RWPE2 (cell line): ENCODE measurements at regions not wholly inside any gene's neighbourhood (a gene's known extent, or its start where the extent isn't known, plus 50 kb on each side); places are given as distances from the start of the nearest gene placed in this dataset.

ENCODE experiments used
- ATAC-seq: fragments of 200-7000 bp; cut with Tn5 transposase; 3 replicates; pipeline ENCODE4 v1.9.1; 2021; ENCODE audit warnings: low read depth
- DNase-seq: peaks from one replicate; pipeline ENCODE4 v3.0.0-alpha.2; 2020; ENCODE audit warnings: low spot score
- H3K27ac ChIP-seq: fragments of 450-650 bp; 2 replicates; pipeline ENCODE4 v1.5.1; 2017; ENCODE audit warnings: mild to moderate bottlenecking; ENCODE audit not compliant: poor library complexity, severe bottlenecking
- H3K27me3 ChIP-seq: fragments of 250-450 bp; sonication (Bioruptor Pico); 2 replicates; pipeline ENCODE4 v1.5.1; 2021; ENCODE audit warnings: mild to moderate bottlenecking, moderate library complexity; ENCODE audit not compliant: insufficient read depth, poor library complexity, severe bottlenecking
- H3K36me3 ChIP-seq: fragments of 250-450 bp; sonication (Bioruptor Pico); 2 replicates; pipeline ENCODE4 v1.5.1; 2020; ENCODE audit warnings: low read depth, mild to moderate bottlenecking, moderate library complexity
- H3K4me1 ChIP-seq: fragments of 250-450 bp; sonication (Bioruptor Pico); 2 replicates; pipeline ENCODE4 v1.5.1; 2021; ENCODE audit warnings: mild to moderate bottlenecking, moderate library complexity; ENCODE audit not compliant: insufficient read depth, poor library complexity, severe bottlenecking
- H3K4me3 ChIP-seq: fragments of 250-450 bp; sonication (Bioruptor Pico); 2 replicates; pipeline ENCODE4 v1.5.1; 2021; ENCODE audit warnings: mild to moderate bottlenecking, moderate library complexity; ENCODE audit not compliant: severe bottlenecking
- H3K9me3 ChIP-seq: fragments of 250-450 bp; sonication (Bioruptor Pico); 2 replicates; pipeline ENCODE4 v1.5.1; 2021; ENCODE audit warnings: mild to moderate bottlenecking, moderate library complexity; ENCODE audit not compliant: severe bottlenecking
- CTCF ChIP-seq: fragments of 450-650 bp; IDR thresholded peaks from one replicate; pipeline ENCODE4 v1.5.1; 2017; ENCODE audit warnings: mild to moderate bottlenecking, moderate library complexity; ENCODE audit not compliant: poor library complexity, severe bottlenecking

GRCh38 chr15:31272558-31273257 lies 53.9 kb upstream of the KLF13 start:
- no peak for ATAC-seq
- no peaks in the 10 kb centered on the region for H3K9me3 ChIP-seq
- peak; percentile 69 for DNase-seq
- H3K36me3 ChIP-seq, result no peaks in the 10 kb centered on the region
- H3K4me3 ChIP-seq, result no peak overlapping the region
- no peak for TF ChIP-seq CTCF
- H3K27ac ChIP-seq, result no peak overlapping the region
- no peaks in the 10 kb centered on the region for H3K4me1 ChIP-seq
- H3K27me3 ChIP-seq, result no peaks in the 10 kb centered on the region

- H3K27ac ChIP-seq, result no peak overlapping the region
- H3K27me3 ChIP-seq, result no peaks in the 10 kb centered on the region
- no peaks in the 10 kb centered on the region for H3K36me3 ChIP-seq
- no peak for TF ChIP-seq CTCF
- H3K4me1 ChIP-seq, result no peaks in the 10 kb centered on the region
- no peak overlapping the region for H3K4me3 ChIP-seq
- DNase-seq (peak; percentile 59), ATAC-seq (no peak)
- no peaks in the 10 kb centered on the region for H3K9me3 ChIP-seq
Observed at GRCh38 chr15:31273258-31273941, 53.2 kb upstream of the KLF13 start.

- ATAC-seq (no peak), DNase-seq (peak; percentile 43)
- TF ChIP-seq CTCF, result no peak
- Histone ChIP-seq H3K36me3 (no peaks in the 10 kb centered on the region), H3K4me3 (no peak overlapping the region), H3K9me3 (no peaks in the 10 kb centered on the region), H3K4me1 (no peaks in the 10 kb centered on the region), H3K27ac (no peak overlapping the region), H3K27me3 (no peaks in the 10 kb centered on the region)
Observed at GRCh38 chr15:31274496-31275330, 51.9 kb upstream of the KLF13 start.

GRCh38 chr15:31275331-31276262 lies 51.0 kb upstream of the KLF13 start:
- no peaks in the 10 kb centered on the region for H3K27me3 ChIP-seq
- no peaks in the 10 kb centered on the region for H3K4me1 ChIP-seq
- no peak for TF ChIP-seq CTCF
- no peak overlapping the region for H3K4me3 ChIP-seq
- no peaks in the 10 kb centered on the region for H3K36me3 ChIP-seq
- no peaks in the 10 kb centered on the region for H3K9me3 ChIP-seq
- peak; percentile 72 for DNase-seq
- H3K27ac ChIP-seq, result no peak overlapping the region
- no peak for ATAC-seq
